HK-2 (cell line): ENCODE measurements at regions not wholly inside any gene's neighbourhood (a gene's known extent, or its start where the extent isn't known, plus 50 kb on each side); places are given as distances from the start of the nearest gene placed in this dataset.
"Not testable (repeated sequence)": the region's sequence is repeated elsewhere in the genome, so short reads cannot be mapped to it uniquely, and the experiment has no call there.

Source experiments
- DNase-seq: peaks from one replicate; pipeline ENCODE4 v3.0.0-alpha.2; 2018; ENCODE audit not compliant: unreplicated experiment

DNA sequence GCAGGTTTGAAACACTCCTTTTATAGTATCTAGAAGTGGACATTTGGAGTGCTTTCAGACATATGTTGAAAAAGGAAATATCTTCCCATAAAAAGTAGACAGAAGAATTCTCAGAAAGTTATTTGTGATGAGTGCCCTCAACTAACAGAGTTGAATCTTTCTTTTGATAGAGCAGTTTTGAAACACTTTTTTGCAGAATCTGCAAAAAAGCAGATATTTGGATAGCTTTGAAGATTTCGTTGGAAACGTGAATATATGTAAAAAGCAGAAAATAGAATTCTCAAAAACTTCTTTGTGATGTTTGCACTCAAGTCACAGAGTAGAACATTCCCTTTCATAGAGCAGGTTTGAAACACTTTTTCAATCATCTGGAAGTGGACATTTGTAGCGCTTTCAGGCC, 676.4 kb upstream of the ZNF337 start:
- not testable (repeated sequence) for DNase-seq

DNA sequence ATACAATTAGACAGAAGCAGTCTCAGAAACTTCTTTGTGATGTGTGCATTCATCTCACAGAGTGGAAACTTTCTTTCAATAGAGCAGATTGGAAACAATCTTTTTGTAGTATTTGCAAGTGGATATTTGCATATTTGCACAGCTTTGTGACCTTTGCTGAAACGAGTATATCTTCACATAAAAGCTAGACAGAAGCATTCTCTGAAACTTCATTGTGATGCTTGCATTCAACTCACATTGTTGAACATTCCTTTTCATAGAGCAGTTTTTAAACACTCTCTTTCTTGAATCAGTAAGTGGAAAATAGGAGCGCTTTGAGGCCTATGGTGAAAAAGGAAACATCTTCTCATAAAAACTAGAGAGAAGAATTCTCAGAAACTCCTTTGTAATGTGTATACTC, 657.9 kb upstream of the ZNF337 start:
- no peak for DNase-seq

DNA sequence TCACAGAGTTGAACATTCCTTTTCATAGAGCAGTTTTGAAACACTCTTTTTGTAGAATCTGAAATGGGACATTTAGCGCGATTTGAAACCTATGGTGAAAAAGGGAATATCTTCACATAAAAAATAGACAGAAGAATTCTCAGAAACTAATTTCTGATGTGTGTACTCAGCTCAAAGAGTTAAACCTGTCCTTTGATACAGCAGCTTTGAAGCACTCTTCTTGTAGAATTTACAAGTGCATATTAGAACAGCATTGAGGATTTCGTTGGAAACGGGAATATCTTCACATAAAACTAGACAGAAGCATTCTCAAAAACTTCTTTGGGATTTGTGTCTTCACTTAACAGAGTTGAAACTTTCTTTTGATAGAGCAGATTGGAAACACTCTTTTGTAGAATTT, 650.7 kb upstream of the ZNF337 start:
- no peak for DNase-seq

DNA sequence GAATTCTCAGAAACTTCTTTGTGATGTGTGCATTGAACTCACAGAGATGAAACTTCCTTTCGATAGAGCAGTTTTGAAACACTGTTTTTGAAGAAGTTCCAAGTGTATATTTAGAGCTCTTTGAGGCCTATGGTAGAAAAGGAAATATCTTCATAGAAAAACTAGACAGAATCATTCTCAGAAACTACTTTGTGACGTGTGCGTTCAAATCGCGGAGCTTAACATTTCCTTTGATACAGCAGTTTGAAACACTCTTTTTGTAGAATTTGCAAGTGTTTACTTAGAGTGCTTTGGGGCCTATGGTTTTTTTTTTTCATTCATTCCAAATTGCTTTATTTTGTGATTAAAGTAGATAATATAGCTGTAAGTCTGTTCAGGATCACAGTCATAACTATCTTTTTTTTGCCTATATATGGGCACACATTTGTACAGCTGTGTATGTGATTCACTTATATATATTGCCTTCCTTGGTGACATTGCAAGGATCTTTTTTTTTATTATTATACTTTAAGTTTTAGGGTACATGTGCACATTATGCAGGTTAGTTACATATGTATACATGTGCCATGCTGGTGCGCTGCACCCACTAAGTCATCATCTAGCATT, 643.9 kb upstream of the ZNF337 start:
- not testable (repeated sequence) for DNase-seq

DNA sequence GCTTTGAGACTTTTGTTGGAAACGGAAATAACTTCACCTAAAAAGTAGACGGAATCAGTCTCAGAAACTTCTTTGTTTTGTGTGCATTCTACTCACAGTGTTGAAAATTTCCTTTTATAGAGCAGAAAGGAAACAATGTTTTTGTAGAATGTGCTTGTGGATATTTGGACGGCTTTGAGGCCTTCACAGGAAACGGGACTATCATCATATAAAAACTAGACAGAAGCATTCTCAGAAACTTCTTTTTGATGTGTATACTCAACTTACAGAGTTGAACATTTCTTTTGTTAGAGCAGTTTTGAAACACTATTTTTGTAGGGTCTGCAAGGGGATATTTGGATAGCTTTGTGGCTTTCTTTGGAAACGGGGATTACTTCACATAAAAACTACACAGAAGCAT, 627.5 kb upstream of the ZNF337 start:
- no peak for DNase-seq

DNA sequence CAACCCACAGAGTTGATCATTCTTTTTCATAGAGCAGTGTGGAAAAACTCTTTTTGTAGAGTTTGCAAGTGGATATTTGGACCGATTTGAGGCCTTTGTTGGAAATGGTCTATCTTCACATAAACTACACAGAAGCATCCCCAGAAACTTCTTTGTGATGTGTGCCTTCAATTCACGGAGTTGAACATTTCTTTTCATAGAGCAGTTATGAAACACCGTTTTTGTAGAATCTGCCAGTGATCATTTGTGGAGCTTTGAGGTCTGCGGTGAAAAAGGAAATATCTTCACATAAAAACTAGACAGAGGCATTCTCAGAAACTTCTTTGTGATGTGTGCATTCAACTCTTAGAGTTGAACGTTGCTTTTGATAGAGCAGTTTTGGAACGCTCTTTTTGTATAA, 618.4 kb upstream of the ZNF337 start:
- no peak for DNase-seq

DNA sequence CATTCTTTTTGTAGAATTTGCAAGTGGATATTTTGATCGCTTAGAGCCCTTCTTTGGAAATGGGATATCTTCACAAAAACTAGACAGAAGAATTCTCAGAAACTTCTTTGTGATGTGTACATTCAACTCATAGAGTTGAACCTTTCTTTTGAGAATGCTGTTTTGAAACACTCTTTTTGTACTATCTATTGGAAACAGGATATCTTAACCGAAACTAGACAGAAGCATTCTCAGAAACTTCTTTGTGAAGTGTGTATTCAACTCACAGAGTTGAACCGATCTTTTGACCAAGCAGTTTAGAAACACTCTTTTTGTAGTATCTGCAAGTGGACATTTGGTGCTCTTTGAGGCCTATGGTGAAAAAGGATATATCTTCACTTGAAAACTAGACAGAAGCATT, 613.1 kb upstream of the ZNF337 start:
- not testable (repeated sequence) for DNase-seq

DNA sequence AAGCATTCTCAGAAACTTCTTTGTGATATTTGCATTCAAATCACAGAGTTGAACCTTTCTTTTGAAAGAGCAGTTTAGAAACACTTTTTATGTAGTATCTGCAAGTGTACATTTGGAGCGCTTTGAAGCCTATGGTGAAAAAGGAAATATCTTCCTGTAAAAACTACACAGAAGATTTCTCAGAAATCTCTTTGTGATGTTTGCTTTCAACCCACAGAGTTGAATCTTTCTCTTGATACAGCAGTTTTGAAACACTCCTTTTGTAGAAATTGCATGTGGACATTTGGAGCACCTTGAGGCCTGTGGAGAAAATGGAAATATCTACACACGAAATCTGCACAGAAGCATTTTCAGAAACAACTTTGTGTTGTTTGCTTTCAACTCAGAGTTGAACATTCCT, 612.3 kb upstream of the ZNF337 start:
- DNase-seq = no peak

DNA sequence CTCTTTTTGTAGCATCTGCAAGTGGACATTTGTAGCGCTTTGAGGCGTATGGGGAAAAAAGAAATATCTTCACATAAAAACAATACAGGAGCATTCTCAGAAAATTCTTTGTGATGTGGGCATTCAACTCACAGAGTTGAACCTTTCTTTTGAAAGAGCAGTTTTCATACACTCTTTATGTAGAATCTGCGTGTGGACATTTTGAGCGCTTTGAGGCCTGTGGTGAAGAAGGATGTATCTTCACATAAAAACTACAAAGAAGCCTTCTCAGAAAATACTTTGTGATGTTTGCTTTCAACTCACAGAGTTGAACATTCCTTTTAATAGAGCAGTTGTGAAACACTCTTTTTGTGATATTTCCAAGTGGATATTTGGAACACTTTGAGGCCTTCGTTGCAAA, 598.4 kb upstream of the ZNF337 start:
- DNase-seq = no peak

DNA sequence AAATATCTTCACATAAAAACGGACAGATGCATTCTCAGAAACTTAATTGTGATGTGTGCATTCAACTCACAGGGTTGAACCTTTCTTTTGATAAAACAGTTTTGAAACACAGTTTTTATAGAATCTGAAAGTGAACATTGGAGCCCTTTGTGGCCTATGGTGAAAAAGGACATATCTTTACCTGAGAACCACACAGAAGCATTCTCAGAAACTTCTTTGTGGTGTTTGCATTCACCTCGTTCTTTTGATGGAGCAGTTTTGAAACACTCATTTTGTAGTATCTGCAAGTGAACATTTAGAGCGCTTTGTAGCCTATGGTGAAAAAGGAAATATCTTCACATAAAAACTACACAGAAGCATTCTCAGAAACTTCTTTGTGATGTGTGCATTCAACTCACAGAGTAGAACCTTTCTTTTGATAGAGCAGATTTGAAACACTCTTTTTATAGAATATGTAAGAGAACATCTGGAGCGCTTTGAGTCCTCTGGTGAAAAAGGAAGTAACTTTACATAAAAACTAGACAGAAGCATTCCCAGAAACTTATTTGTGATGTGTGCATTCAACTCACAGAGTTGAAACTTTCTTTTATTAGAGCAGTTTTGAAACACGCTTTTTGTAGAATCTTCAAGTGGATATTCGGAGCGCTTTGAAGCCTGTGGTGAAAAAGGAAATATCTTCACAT, 591.9 kb upstream of the ZNF337 start:
- not testable (repeated sequence) for DNase-seq

DNA sequence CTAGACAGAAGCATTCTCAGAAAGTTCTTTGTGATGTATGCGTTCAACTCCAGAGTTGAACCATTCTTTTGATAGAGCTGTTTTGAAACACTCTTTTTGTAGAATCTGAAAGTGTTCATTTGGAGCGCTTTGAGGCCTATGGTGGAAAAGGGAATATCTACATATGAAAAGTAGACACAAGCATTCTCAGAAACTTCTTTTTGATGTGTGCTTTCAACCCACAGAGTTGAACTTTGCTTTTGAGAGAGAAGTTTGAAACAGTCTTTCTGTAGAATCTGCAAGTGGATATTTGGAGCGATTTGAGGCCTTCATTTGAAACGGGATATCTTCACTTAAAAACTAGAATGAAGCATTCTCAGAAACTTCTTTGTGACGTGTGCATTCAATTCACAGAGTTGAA, 582.6 kb upstream of the ZNF337 start:
- no peak for DNase-seq

DNA sequence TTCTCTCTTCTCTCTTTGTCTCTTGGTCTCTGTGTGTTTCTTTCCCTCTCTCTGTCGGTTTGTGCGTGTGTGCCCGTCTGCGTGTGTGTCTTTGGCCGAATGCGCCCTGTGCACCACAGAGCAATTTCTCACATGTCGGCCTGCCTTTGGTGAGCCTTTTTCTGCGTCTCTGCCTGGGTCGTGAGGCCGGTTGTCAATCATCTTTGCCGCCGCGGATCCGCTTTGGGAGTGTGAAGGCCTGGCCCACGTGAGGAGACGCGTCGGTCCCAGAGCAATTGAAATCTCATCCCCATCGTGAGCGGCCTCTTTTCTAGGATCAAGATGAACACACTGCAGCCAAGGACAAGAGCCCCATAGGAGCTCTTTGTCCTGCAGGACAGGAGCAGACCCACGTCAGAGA, 580.7 kb upstream of the ZNF337 start:
- no peak for DNase-seq

DNA sequence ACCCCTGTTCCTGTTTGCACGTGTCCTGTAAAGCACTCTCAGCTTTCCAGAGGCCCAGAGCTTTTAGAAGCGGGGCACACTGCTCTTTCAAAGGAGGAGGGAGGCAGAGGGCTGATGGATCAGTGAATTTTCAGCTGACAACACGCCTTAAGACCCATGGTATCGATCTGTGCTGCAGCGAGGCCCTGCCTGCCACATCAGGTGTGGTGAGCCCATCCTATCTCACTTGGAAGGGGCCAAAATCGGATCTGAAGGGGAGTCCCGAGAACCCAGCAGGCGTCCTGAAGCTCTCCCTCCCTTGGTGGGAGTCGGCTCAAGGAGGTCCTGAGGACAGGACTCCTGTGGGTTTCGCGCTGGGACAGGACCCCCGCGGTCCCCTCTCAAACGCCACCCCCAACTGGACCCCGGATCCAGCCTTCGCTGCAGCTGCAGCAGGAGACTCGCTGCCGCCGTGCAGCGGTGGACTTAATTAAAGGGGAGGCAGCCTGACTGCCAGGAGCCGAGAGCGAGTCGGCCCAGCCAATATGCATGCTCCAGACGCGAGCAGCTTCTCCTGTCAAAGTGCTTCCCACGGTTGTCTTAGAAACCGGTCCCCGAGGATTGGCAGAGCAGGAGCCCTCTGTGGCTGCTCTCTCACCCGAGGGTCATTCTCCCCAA, 580.0 kb upstream of the ZNF337 start:
- DNase-seq = no peak

DNA sequence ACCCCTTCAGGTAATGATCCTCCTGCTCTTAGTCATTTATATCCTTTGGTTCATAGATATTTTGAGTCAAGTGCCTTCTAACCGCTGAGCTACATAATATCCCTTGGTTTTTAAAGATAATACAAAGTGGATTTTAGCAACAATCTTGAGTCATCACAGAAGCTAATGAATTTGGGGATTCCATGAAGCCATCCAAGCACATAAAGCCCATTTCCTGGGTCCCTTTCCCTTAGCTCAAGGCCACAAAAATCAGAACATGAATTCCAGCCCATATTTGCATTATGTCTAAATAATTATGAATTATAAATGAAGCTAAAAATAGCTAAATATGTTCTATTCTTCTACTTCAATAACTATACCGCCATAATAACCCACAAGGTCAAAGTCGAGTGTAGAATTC, 572.1 kb upstream of the ZNF337 start:
- not testable (repeated sequence) for DNase-seq

DNA sequence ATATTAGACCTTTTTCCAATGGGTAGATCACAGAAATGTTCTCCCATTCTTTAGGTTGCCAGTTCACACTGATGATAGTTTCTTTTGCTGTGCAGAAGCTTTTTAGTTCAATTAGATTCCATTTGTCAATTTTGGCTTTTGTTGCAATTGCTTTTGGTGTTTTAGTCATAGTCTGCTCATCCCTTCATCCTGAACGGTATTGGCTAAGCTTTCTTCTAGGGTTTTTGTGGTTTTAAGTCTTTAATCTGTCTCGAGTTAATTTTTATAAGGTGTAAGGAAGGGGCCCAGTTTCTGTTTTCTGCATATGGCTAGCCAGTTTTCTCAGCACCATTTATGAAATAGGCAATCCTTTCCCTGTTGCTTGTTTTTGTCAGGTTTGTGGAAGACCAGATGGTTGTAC, 564.3 kb upstream of the ZNF337 start:
- DNase-seq = not testable (repeated sequence)

DNA sequence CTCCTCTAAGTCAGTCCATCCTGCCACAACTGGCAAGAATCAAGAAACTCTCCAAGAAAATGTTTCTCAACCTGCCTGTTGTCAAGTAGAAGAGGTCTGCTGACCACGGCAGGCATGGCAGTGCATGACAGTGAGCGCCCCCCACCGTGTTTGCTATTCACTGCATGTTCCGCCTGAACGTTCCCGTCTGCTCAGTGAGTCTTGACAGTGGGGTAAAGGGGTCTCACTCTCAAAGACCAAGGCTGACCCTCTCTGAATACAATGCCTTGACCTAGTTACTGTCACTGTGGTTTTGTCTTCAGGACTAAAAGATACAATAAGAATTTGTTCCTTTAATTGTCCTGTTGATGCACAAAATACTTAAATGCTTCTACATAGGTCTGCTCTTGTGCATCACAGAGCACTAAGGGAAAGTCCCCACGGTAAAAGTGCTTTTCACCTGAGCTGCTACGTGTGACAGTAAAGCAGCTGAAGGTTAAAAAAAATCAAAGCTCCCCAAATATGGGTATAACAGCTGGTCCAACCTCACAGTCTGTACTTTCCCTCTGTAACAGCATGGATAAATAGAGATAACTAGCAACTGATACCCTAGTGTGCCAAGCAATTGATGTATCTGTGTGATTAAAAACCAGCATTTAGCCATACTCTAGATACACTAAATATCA, 555.8 kb upstream of the ZNF337 start:
- not testable (repeated sequence) for DNase-seq

DNA sequence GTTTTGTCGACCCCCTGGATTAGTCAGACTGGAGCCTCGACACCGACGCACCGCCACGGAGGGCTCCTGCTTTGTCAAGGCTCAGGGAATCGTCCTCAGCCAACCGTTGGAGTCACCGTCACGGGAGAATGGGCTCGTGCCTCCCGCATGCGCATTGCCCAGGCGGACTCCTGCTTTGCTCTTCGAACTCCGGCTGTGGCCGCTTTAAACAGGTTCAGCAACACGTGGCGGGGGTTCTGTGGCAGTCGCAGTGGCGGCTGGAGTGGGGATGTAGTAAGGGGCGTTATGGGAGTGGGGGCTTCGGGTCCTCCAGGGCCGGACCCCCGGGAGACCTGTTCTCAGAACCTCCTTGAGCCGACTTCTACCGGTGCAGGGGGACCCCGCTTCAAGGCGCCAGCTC, 554.7 kb upstream of the ZNF337 start:
- DNase-seq = not testable (repeated sequence)

DNA sequence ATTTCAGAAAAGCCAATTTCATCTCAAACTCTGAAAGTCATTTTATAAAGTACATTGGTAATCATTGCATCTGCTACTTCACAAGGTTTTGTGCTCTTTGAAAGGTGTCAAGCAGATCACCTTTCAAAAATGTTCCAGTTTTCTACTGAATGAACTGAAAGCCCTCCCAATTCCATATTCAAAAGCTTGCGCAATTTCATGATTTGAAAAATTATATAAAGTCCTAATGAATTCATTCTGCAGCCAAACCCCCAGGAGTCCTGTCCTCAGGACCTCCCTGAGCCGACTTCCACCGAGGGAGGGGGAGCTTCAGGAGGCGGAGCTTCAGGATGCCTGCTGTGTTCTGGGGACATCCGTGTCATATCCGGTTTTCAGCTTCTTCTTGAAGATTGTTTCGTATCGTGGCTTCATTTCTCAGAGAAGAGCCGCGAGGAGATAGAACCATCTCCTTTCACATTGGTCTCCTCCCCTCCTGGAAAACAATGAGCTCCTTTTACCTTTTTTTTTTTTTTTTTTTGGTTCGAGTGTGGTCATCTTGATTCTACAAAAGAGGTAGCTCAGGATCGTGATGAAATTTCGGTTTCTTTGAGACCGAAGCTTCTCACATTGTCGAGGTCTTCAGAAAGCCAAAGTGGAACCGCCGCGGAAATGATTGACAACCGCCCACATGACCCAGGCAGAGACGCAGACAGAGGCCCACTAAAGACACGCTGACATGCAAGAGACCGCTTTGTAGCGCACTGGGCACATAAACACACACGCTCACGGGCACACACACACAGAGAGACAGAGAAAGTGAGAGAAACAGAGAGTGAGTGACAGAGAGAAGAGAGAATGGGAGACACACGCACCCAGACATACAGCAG, 553.8 kb upstream of the ZNF337 start:
- DNase-seq = not testable (repeated sequence)

DNA sequence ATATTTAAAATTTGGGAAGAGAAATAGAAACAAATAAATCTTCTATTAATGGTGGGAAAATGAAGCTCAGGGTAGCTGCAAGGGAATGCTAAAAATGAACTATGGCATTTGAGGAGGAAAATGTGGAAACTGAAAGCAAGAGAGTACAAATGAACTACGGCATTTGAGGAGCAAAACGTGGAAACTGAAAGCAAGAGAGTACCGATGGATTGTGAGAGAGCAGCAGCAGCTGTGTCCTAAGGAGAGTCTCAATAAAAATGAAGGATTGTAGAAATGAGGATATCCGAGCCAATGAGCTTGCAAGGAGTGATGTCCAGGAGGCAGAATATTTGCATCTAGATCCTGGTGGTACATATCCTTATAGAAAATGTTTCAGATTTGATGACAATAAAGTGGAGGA, 547.1 kb upstream of the ZNF337 start:
- no peak for DNase-seq

DNA sequence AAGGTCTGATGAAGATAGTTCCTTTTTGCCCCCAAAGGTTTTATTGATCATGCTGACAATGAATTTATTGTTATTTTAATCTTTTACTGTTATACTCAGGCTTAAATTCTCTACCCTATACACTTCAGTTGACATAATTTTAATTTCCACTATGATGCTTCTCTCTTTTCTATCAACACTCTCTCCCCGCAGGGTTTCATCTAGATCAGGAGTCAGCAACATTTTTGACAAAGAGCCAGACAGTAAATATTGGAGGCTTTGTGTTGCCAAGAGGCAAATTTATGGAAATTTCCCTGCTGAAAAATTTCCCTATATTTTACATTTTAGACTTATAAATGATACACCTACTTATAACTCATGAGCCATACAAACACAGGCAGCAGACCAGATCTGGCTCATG, 524.0 kb upstream of the ZNF337 start:
- not testable (repeated sequence) for DNase-seq

DNA sequence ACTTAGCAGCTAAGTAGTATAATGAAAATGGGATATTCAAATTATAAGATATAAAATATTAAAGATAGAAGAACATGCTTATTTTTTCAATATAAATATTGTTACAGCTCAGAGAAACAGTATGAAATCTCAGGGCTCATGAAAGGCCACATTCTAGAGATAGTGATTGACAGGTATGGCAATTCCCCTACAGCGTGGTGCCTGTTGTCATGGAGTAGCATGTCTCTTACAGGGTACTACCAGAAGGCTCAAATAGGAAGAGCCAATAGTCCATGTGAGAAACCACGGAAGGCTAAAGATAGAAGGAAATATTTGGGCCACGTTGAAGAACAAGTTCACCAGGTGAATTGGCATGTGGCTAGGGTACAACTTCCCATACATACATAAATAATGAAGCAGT, 522.9 kb upstream of the ZNF337 start:
- not testable (repeated sequence) for DNase-seq

DNA sequence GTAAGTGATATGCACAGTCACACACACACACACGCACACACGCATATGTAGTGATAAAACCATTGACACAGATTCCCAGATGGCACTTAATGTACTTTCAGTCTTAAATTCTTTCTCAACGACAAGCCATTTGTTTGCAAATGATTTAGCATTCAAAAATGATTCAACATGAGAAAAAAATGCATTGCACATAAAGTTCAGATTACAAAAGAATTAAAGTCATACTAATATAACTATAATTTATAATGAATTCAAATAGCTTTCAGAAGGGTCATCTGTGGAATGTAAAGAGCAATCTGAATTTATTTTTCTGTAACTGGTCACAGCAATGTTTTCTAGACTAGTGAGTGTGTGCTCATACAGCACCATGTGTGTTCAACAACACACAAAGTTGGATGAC, 521.6 kb upstream of the ZNF337 start:
- no peak for DNase-seq
